Putamen (tissue), 1 donor: ENCODE measurements at regions not wholly inside any gene's neighbourhood (a gene's known extent, or its start where the extent isn't known, plus 50 kb on each side); places are given as distances from the start of the nearest gene placed in this dataset.
A peak's percentile ranks its signal among the peaks of the same experiment; 100 is the strongest.

ENCODE experiments used
- DNase-seq: peaks from one replicate; pipeline ENCODE4 v3.0.0-alpha.2; 2016; ENCODE audit warnings: low spot score

DNA sequence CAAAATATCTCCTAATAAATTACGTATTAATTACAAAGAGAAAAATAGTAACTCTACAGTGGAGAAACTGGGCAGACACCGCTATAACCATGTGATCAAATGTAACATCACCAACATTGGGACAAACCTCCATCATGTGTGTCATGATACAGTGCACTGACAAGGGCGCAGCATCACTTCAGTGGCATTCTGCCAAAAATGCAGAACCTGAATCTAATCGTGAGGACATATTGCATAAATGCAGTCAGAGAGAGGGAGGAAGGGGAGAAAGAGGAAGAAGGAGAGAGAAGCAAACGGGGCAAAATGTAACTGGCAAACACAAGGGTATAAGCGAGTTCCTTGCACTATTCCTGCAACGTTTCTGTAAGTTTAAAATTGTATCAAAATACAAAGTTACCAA is 74.2 kb upstream of the MARCHF10 start:
- no peak for DNase-seq

DNA sequence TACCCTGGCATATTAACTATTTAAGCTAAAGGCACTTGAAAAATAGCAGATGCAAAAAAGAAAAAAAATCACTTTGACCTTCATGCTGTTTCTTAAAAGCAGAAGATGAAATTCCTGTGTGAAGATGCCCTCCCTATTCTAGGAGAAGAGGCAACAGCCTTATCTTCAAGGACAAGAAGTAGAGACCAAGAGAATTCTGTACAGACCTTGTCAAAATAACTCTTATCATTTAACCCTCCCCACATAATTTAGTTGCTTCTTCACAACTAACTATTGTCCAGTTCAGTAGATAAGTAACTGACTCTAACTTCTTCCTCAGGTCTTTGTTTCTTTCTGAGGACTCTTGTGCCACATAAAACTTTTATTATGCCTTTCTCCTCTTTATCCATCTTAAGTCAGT is 72.0 kb upstream of the MARCHF10 start:
- DNase-seq = no peak

DNA sequence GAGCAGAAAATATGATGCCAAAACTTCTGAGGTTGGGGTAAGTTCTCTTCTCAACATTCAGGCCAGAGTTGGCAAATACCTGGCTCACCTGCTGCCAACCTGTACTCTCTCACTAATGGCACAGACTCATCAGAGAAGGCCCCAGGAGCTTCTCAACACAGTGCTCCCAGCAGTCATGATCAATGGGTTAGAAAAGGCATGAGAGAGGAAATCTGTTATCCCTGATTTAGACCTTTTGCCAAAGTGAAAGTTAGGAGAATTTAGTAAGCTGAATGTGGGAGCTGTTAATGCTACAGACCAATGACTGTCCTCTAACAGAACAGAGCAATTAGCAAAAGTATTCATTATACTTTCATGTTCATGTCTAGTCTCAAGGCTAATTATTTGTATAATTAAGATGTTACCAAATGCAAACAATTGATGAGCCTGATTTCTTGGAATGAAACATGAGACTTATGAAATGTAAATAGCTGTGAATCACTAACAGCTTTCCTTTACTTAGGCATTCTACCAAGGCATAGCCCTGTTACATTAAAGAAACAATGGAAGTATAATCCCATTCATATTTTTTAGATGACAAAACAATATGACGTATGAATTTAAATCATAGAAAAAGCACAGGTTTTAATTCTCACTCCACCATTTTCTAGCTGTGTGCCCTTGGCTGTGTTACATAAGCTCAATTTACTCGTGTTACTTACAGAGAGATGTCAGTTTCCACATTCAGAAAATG is 68.7 kb upstream of the MARCHF10 start:
- DNase-seq = no peak

DNA sequence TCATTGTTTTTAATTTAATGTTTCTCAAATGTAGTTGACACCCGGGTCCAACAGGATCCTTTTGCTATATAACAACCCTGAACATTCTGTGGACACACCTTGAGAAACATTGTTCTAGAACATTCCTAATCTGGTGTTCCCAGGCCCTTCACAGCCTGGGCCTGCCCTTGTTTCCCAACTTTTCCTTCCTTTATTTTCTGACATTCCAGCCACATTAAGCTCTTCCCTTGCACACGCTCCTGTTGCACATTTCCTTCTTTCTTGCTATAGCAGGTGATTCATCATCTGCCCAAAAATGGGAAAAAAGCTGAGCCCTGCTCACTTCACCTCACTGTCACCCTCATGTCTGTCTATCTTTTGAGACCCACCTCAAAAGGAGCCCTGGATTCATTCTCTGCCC is 67.9 kb upstream of the MARCHF10 start:
- no peak for DNase-seq

DNA sequence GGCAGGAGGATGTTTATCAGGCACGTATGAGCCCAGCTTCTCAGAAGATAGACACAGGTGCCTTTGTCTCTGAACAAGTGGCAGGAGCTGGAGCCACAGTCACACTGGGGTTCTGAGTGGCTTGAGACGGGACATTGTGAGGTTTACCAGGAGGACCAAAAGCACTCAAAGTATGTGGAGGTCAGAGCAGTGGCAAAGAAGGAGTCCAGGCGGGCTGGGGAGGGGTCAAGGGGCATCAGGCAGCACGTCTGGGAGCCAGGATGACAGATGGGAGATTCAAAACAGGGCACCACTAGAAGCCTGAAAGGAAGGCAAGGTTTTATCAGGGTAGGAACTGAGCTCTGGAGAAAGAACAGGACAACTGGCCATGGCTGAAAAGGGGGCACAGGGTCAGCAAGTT is 67.2 kb upstream of the MARCHF10 start:
- DNase-seq = no peak

DNA sequence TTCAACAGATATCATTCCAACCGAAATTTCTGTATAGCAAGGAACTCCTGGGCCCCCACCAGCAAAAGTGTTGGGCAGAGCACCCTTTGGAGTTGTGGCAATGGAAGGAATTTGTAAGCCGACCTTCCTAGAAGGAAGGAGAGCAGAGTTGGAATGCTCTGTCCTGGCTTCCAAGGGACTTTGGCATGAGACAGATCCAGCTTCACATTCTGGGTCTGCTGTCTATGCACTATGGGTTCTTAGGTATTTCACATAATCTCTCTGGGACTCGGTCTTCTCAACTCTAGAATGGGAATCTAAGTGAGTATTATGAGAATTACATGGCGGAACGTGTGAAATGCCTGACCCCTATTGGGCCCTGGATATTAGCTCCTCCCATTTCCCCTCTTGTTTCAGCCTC is 63.2 kb upstream of the MARCHF10 start:
- DNase-seq = no peak

DNA sequence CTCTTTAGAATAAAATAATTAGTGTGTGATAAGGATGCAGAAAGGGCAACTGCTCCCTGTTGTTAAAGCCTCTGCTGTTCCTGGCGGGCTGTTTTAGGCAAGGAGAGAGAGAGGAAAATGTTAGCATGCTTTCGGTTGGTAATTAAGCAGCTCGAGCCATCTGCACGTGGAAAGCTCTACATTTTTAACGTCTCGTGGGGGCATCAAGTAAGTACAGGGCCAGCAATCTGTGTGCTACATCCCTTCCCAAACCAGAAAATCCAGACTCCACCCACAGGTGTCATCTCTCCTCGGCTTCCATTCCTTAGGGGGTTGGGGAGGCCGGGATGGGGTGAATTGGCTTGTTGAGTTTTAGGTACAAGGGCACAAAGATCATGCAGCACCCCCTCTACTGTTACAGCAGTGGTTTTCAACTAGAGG is 62.4 kb upstream of the MARCHF10 start:
- no peak for DNase-seq

DNA sequence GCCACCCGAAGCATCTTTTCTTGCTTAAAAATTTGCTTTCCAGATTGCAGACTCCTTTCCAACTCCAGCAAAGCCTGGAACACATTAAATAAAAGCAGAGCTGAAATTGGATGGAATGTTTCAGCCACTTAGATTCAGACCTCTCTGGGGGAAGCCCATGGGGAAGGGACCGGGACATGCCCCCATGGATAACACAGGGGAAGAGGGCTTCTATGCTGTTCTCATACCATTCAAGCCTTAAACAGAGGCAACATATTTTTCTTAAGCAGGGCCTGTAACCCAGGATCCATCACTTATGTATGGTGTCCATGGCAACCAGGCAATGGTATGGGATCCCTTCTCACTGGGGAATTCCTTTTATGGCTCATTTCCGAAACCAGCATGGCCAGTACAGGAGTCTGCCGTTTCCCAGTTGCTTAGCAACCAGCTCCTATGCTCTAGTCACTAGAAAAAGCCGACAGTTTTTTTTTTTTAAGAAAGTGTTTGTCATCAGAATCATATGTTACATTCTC is 62.0 kb upstream of the MARCHF10 start:
- DNase-seq = peak; percentile 64

DNA sequence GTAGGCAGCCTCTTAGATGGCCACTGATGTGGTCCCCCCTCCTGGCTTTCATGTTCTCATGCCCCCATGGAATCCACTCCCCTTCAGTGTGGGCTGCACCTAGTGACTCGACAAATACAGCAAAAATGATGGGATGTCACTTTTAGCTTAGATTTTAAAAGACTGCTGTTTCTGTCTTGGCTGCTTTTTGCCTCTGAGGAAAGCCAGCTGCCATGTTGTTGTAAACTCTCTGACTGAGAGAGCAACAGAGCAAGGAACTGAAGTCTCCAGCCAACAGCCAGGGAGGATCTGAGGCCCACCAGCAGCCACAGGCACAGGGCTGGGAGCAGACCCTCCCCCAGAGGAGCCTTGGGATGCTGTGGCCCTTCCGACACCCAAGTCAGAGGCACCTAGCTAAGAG is 60.6 kb upstream of the MARCHF10 start:
- DNase-seq = no peak

DNA sequence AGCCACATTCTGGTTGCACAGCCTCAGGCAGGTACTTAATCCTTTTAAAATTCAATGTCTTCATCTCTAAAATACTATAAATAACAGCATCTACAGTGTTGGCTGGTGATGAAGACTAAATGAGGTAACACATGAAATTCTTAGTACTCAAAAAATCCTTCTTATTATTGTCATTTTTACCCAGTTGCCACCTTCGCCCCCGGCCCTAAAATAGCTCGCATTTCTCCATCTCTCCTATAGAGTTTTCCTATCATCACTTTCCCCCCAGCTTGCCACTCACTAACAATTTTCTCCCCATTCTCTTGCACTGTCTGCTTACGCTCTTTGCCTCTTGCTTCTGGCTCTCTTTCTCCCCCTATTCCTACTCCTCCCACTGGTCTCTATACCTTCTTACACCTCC is 59.9 kb upstream of the MARCHF10 start:
- no peak for DNase-seq

DNA sequence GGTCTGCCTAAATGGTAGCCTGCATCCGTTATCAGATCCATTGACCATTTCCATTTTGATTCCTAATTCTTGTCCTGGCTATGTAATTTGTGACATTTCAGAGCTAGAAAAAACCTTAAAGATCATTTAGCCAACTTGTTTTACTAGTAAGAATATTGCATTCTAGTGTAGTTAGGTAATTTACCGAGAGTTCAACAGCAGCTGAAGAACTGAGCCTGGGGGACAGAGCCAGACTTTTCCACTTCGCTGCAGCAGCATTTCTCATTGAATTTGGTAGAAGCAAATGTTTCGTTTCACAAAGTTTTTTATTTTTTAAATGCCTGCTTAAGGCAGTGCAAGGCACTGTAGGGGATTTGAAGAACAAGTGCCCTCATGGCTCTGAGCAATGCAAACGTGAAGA is 59.2 kb upstream of the MARCHF10 start:
- no peak for DNase-seq

DNA sequence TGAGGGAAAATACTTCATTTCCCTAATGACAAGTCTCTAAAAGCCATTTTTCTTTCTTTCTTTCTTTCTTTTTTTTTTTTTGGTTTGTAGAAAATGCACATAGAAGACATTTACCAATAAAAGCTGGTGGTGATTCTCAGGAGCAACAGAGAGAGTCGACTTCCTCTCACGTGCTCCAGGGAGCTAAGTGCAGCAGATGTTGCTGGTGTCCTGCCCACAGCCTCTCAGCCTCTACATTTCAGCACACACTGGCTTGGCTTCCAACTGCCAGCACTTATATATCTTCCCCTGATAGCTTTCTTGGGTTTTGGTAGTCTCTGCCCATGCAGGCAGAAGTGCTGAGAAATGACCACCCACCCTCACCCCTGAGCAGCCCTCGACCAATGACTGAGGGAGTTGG is 58.4 kb upstream of the MARCHF10 start:
- no peak for DNase-seq

DNA sequence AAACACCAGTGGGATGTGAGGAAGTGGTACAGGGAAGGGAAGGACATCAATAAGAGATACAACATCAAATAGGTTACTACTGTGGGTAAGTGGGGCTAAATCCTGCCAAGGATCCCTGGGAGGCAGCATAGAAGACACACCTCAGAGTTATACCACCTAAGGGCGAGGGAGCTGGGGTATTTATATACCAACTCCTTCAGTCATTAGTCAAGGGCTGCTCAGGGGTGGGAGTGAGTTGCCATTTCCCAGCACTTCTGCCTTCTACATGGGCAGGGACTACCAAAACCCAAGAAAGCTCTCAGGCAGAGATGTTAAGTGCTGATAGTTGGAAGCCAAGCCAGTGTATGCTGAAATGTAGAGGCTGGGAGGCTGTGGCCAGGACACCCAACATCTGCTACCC is 57.5 kb upstream of the MARCHF10 start:
- no peak for DNase-seq

DNA sequence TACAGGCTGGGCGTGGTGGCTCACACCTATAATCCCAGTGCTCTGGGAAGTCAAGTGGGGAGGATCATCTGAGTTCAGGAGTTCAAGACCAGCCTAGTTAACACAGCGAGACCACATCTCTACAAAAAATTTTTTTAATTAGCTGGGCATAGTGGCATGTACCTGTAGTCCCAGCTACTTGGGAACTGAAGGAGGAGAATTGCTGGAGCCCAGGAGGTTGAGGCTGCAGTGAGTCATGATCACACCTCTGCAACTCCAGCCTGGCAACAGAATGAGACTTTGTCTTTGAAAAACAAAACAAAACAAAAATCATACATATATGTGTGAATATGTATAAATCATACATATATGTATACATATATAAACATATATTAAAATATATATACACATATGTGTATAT is 54.1 kb upstream of the MARCHF10 start:
- DNase-seq = no peak

DNA sequence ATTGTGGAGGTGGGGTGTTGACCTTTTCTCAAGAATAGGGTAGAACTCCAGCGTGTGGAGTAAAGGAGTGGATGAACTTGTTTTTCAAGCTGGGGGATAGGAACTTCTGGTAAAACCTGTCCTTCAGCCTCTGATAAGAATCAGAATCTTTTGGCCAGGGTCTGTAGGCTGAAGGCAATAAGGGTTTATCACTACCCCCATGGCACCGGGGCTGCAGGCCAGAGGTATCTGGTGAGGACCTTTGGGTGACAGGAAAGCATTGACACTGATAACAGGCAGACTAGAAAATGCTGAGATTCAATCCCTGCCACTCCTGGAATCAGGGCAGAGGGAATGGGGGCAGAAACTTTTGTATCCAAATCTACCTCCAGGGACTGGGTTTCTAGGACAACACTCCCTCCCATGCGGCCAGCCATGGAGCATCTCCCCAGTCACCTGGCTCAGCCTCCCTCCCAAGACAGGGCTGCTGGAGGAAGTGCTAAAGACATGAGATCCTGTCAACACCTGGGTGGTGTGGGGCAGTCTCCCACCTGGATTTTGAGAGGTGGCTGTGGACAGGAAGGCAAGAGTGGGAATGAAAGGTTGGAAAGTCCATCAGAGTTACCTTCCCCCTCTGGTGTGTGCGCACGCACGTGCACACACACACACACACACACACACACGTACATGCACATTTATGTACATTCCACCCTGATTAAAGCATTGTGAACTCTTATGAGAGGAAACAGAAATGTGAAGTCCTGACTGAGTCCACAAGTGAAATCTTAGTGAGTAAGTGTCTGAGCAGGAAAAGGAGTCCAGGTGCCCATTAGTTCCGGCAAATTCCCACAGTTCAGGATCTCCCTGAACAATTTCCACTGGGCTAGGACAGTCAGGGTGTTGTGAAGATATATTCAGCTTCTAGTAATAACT is 53.1 kb upstream of the MARCHF10 start:
- DNase-seq = no peak

DNA sequence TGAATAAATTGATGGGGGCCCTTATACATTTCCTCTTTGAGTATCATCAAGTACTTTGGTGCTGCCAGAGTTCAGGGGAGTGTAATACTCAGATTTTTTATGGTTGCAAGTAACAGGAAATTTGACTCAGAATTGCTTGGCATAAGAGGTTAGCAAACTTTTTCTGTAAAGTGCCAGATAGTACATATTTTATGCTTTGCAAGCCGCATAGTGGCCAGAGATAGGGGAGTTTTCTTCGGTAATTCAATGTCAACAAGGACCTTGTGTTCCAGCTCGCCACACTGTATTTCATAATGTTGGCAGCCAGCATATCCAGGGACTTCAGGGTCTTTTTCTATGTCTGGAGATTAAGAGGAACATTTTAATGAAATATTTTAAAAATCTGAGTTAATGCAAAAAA is 51.0 kb upstream of the MARCHF10 start:
- no peak for DNase-seq
